NCI-H524 (cell line): ENCODE measurements at regions not wholly inside any gene's neighbourhood (a gene's known extent, or its start where the extent isn't known, plus 50 kb on each side); places are given as distances from the start of the nearest gene placed in this dataset.

ENCODE experiments used
- DNase-seq, 2 experiments: peaks; one replicate each; lab custom pipeline; 2025; lab: John Stamatoyannopoulos, UW

DNA sequence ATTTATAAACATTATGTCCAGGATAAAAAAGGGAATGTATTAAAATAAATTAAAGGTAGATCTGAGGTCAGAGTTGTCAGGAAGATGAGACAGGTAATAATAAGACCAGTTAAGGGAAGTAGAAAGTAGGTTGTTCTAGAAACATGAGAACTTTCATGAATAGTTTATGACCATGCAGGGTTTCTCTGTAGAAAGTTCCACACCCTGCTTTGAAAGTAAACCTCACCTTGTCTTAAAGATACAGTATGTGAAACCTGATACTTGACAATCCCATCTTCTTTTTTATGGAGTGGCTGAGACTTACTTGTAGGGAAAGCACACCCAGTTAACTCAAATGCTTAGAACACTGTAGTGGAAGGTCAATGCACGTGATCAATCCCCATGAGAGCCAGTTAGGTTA is 260.6 kb upstream of the ZNF462 start:
- no peak for DNase-seq

DNA sequence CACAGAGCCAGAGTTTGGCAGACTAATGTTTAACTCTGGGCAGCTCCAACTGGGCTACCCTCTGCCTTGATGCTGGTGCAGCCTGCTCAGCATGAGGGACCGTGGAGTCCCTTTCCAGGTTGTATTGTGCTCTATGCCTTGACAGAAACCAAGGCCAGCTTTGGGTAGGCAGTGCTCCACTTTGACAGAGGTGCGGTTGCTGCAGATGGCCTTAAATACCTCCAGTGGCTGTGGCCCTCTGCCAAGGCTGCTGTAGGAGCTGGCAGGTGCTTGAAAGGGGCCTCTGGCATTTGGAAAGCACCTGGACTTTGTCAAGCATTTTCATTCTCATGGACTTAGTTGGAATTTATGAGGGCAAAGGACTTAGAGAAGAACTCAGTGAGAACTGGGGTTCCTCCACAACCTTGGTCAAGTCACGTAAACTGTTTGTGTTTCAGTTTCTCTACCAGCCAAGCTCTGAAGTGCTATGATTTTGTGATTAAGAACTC is 249.7 kb upstream of the ZNF462 start:
- DNase-seq = peak; percentile 17 to 67

DNA sequence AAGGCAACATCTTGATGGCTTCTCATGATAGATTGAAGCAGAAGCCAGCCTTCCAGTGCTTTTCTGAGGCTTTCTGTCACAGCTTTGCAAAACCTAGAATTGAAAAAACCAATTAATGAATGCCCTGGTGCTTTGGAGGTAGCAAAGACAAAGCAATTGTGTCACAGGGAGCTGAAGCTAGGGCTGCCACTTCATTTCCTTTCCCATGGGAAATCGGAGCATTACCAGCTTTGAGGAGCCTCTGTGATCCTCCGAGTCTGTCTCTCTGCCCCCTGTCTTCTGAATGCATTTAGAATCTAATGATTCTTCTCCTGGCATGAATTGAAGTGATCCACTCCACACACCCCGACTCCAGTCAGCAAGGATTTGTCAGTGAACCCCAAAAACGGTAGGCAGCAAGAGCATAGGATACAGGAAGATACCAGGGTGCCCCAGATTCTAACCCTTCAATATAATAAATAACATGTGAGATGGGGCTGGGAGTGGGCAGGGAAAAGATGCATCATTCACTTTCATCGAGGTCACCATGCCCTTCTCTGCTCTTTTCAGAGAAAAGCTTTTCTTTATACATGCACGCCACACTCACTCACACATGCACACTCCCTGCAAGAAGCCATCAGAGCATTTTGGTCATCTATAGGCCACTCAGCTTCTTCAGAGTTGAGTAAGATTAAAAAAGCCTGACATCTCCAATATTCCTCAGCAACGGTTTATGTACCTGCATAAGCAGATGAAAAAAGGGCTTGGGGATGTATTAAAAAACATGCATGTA is 247.7 kb upstream of the ZNF462 start:
- no peak for DNase-seq

DNA sequence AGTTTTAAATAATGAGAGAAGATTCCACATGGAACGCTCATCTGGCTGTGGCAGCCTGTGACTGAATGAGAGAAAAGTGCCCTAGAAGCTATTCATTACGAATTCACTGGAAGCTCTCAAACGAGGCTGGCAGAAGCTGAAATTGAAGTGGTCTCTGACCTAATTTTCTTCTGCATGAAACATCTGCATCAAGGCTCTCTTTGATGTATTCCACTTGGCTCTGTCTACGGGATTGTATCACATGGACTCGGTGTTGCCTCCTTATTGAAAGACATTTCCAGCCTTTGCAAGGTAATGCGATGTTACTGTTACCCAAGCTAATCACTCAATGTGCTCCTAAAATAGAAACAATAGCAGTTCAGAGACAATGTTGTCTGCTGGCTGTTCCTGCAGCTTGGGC is 246.9 kb upstream of the ZNF462 start:
- no peak for DNase-seq

DNA sequence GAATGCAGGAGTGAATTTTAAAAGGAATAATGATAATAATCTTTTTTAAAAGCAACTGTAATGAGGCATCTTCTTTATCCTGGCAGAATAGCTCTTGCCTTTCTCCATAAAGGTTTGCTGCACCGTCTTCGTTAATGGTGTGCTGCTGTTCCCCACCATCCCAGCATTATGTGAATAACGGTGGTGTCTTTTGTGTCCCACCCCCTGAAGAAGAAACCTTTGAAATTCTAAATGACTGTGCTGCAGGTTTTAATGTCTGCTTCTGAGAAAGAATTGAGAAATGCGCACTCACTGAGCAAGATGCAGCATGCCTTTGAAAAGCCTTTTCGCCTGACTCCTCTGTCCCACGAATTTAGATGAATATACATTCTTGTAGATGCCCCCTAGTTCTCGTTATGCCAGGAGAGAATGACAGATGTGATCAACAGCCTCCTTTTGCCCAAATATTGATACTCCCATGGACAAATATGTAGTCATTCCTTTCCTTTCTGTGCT is 246.1 kb upstream of the ZNF462 start:
- no peak for DNase-seq

DNA sequence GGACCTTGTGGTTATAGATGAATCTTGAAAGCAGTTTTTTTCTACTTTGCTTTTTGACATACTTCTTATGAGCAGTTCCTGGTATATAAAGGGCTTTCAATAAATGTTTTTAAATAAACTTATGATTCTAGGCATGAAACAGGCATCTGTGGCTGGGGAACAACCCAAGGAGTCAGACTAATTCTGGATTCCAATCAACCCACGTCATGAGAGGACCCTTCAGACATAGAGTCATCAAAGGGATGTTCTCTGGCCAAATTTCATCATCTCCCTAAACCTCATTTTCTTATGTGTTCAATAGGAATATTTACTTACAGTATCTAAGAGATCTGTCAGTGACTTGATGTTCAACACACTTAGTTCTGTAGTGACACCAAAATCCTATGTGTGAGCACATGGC is 243.8 kb upstream of the ZNF462 start:
- no peak for DNase-seq

DNA sequence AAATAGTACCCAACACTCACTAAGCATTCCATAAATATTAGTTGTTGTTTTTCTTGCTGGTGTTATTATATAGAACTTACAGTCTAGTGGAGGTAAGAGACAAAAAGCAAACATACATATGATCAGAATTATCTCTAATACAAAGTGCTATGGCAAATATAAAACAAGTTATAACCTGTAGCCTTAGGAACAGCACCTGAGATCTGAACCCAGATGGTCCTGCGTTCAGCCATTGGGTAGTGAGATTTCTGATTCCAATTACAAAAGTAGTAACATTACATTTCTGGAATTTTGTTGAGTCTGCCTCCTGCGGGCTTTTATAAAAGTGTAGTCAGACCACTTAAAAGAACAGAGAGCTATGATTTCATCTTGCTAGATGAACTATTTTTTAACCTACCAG is 242.9 kb upstream of the ZNF462 start:
- DNase-seq = no peak

DNA sequence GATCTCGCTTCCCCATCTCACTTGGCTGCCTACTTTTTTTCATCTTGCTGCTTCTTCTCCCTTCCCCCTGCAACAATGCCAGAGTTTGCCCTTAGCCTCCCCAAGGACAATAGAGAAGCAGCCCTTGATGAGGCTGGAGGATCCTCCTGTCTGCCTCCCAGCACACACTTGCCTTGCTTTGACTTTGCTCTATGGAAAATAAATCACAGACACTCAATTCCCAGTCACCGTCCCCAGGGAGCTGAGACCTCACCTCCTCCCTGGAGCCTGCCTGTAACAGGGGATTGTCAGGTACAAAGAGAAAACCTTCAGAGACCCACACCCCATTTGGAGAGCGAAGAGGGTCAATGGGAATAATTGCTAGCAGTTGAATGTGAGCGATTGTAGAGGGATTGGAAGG is 242.1 kb upstream of the ZNF462 start:
- no peak for DNase-seq

DNA sequence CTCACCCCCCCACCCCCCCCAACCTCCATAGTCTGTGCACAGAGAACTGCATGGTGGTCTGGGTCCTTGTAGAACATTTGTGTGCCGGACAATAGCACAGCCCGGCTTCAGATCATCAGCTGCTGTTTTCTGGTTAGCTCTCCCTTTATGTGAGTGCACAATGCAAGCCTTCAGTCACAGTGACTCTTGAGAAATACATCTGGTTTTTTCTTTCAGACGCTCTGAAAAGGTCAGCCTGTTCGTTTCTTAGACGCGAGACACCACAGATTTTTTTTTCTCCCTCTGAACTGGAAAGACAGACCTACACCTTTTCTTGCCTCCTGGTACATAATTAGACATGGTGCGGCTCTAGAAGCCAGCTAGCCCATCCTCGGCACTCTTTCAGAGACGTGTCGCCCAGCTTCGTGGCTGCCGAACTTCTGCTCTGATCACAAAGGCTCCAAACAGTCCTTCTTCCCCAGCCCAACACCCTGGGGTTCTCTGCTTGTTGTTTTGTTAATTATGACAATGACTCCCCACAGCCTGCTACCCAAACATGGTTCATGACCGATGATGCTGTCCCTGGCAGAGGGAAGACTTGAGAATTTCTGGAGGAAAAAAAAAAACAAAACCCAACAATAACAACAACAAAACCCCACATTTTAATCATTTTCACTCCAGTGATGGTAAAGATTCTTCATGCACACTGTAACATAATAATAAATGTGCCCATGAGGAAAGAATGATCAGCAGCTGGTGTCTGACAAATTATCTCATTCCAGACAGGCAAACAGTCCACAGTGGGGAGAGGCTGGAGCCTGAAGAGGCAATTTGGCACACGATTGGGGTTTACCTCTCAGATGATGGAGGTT is 241.4 kb upstream of the ZNF462 start:
- DNase-seq = no peak

DNA sequence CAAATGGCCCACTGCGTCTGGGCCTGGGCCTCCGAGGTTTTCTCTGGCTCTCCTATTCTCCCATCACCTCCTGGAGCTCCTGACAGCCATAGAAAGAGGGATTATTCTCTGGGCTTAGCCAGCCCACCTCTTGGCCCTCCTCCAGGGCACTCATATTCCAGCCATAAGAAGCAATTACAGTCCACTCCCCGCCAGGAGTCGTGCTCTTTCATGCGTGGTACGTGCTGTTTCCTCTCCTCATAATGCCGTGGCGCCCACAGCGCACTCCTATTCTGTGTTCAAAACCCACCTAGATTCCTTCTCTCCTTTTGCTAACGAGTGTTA is 240.8 kb upstream of the ZNF462 start:
- DNase-seq = peak; percentile 70 to 90

DNA sequence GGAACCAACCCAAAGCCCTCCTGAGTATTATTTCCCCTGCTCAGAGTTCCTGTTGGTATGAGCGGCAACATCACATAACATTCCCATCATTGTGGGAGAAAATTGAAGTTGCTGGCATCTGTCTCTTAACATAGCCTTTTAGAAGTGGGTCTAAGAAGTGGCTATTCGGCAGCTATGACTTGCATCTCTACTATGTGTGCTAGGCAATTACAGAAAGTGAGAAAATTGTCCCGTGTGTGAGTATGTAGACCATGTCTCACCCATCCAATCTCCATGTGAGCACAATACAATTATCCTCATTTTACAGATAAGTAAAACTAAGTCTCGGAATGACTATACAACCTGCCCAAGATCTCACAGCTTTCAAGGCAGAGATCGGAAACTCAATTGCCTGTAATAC is 239.4 kb upstream of the ZNF462 start:
- no peak for DNase-seq

DNA sequence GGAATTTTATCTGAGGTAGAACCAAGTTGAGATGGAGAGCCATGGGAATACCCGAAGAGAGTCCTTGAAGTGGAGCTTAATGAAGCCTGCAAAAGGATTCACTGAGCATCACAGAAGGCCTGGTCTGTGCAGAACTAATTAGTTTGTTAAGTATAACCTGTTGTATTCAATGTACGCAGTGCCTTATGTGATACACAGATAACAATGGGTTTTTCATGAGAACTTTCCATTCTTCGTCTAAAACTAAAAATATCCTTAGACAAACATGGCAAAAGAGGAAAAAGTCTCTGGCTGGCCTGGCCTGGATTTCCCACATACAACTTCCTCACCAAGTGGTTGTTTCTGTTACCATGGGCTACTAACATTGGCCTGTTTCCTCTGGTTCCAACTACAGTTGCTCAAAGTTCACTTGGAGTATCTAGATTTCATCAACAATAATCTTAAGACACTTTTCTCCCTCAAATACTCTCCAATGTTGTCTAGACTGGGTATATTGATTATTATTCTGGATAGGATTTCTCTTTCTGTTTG is 237.6 kb upstream of the ZNF462 start:
- DNase-seq = peak; percentile 42 to 58

DNA sequence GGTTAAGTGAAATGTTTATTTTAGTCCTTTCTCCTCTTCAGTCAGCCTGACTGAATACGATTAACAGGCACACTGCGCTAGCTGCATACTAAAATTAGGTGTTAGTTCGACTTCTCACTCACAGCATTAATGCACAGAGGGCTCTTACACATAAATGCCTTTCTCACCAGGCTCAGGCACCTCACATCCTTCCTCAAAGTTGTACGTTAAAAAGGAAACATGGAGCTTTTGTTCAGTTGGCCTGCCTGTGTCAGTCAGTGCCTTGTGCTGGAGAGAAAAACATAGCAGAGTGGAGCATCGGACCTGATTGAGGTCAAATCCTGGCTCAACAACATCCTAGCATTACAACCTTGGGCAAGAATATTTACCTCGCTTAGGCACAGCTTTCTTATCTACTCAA is 236.0 kb upstream of the ZNF462 start:
- no peak for DNase-seq

DNA sequence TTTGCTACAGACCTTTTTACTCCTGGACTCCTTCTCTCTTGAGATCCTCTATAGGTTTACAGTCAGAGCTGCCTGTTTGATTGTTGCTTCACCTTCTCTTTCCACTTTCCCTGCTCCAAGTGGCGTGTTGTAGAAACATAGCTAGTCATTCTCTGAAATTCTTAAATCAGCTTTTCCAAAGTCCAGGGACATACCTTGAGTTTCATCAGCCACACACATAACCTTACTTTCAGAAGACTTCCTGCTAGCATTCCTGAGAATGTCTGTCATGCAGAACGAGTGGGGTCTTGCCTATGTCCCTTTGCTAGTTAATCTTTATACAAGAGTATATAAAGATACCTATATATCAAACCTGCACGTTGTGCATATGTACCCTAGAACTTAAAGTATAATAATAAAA is 230.3 kb upstream of the ZNF462 start:
- no peak for DNase-seq

DNA sequence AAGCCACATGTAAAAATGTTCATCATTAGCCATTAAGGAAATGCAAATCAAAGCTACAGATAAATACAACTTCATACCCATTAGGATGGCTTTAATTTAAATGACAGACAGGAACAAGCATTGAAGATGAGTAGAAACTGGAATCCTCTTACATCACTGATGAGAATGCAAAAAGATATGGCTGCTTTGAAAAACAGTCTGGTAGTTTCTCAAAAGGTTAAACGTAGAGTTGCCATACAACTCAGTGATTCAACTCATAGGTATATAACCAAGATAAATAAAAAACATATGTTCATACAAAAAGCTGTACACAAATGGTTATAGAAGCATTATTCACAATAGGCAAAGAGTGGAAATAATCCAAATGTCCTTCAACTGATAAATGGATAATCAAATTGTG is 228.8 kb upstream of the ZNF462 start:
- DNase-seq = no peak

DNA sequence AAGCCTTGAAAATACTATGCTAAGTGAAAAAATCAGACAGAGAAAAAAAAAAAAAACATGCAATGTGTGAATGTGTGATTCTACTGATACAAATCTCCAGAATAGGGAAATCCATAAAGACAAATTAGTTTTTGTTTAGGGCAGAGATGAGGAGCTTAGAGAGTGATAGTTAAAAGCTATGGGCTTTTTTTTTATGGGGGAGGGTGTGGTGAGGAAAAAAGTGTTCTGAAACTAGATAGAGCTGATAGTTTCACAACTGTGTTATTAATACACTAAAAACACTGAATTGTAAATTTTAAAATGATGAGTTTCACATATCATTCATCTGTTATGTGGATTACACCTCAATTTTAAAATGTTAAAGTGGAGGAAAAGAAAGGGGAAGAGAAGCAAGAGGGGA is 228.3 kb upstream of the ZNF462 start:
- no peak for DNase-seq

DNA sequence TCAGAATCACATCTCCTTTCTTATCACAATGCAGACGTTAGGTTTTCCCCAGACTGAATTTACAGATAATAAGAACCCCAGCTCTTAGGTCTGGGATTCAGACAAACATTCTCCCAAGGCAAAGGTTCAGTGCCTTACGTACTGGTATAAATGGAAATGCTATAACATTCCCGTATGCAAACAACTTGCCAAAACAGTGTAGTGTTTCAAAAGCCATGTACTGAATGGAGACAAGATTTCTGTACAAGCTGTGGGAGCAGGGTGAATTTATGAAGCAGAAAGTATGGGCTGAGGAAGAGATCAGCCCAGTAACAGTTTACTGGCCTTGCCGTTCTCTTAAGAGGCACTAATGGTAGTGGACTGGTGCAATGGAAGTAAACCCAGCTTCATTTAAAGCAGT is 225.5 kb upstream of the ZNF462 start:
- DNase-seq = no peak

DNA sequence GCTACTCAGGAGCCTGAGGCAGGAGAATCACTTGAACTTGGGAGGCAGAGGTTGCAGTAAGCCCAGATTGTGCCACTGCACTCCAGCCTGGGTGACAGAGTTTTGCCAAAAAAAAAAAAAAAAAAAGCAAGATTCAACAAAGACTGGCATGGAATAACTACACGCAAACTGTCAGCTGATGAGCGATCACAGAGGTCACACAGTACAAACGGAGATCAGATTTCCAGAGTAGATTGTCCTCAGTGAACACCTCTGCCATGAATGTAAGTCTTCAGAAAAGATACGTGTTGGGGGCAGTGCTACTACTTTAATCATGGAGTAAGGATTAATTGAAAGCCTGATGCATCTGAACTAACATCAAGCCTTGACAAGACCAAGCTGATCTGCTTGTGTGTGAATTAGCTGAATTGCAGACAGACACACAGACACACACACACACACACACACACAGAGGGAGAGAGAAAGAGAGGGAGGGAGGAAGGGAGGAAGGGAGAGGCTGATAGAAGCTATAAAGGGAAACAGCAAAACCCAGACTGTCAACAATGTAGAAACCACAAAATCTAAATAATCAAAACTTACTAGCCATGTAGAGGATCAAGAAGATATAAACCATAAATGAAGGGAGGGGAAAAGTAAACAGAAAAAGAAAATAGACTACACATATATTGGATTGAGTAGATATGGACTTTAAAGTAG is 222.9 kb upstream of the ZNF462 start:
- DNase-seq = no peak

DNA sequence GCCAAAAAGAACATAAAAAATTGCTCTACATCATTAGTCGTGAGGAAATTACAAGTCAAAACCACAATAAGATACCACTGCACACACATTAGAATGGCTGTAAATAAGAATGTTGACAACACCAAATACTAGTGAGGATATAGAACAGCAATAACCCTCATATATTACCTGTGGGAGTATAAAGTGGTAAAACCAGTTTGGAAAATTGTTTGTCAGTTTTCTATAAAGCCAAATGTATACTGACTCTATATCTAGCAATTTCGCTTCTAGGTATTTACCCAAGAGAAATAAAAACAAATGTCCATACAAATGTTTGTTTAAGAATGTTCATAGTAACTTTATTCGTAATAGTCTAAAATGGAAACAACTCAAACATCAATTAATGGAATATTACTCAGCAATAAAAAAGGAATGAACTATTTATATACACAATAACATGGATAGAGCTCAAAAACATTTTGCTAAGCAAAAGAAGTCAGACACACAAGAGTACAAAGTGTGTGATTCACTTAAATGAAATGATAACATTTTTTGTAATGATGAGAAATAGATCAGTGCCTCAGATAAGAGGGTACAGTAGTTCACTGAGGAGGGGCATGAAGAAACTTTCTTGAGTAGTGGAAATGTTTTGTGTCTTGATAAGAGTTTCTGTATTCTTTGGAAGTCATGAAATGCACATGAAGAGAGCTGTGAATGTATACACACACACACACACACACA is 219.6 kb upstream of the ZNF462 start:
- DNase-seq = no peak

DNA sequence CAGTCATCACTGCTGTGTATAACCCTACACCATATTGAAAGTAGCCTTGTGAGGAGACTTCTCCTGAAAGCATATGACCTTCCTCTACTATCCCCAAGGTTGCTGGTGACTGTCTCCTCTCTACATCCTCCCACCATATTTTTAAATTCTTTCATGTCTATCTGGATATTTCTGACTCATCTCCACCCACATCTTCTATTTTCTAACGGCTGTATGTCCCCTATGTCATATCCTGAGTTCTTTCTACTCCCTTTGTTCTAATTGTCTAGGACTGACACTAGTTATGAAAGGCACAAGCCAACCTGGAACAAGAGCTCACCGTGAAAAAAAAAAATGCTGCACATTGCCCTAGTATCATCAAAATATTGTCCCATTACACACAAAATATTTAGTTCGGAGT is 218.3 kb upstream of the ZNF462 start:
- DNase-seq = no peak

DNA sequence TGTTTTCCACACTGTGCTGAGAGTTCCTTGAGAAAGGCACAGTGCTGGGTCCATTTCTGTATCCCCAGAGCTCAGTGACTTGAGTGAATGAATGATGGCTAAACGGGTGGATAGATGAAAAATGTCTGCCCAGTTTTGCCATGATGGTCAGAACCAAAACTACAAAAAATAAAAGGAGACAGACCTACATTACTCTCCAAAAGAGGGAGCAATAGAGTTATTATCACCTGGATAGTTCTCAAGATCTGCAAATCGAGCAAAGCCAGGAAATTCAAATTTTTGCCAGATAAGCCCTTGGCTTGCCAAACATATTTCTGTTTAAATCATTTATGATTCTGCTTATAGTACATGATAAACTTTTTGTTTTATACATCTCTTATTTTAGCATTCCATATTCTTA is 214.2 kb upstream of the ZNF462 start:
- peak in 1 of 2 experiments; percentile 58 for DNase-seq

DNA sequence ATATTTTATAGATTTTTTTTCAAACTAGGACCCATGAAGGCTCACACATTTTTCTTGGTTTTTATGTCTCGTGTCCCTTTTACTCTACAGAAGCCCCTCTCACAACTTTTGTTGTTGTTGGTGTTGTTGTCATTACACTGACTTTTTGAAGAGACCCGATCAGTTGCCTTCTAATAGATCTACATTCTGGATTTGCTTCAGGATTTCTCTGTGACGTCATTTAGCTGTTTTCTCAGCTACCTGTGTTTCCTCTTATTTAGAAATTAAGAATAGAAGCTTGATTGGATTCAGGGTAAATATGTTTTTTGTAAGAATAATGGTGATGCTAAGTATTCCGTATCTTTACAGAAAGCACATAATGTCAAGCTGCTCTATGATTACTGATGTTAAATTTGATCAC is 213.3 kb upstream of the ZNF462 start:
- DNase-seq = no peak
